AG09309 (cell line): ENCODE measurements at regions not wholly inside any gene's neighbourhood (a gene's known extent, or its start where the extent isn't known, plus 50 kb on each side); places are given as distances from the start of the nearest gene placed in this dataset.

Source experiments
- DNase-seq: peaks from one replicate; pipeline ENCODE4 v3.0.0-alpha.2; 2010; ENCODE audit warnings: low read depth
- H3K4me3 ChIP-seq: 2 replicates; pipeline ENCODE4 v1.5.1; 2011; ENCODE audit warnings: mild to moderate bottlenecking, low read depth, low read length, moderate library complexity; ENCODE audit not compliant: control insufficient read depth
- CTCF ChIP-seq: IDR thresholded peaks from 2 replicates; pipeline ENCODE4 v1.5.1; 2011; ENCODE audit warnings: mild to moderate bottlenecking, low read depth, low read length, inconsistent platforms; ENCODE audit not compliant: insufficient read depth, control insufficient read depth; ENCODE audit errors: missing control alignments

- no peak for DNase-seq
- H3K4me3 ChIP-seq, result no peak overlapping the region
- no peak for TF ChIP-seq CTCF
These were observed 2106.3 kb upstream of the WWC1 start for GRCh38 chr5:166185185-166185584.

- TF ChIP-seq CTCF, result no peak
- DNase-seq, result no peak
- no peak overlapping the region for H3K4me3 ChIP-seq
These were observed 2102.7 kb upstream of the WWC1 start for GRCh38 chr5:166188501-166189325.

- no peak overlapping the region for H3K4me3 ChIP-seq
- DNase-seq, result no peak
- no peak for TF ChIP-seq CTCF
These were observed 2098.7 kb upstream of the WWC1 start for GRCh38 chr5:166192696-166193095.

GRCh38 chr5:166195981-166196380, 2095.5 kb upstream of the WWC1 start:
- DNase-seq, result no peak
- no peak for TF ChIP-seq CTCF

GRCh38 chr5:166200532-166200931, 2090.9 kb upstream of the WWC1 start:
- DNase-seq, result no peak
- no peak overlapping the region for H3K4me3 ChIP-seq
- no peak for TF ChIP-seq CTCF

More at GRCh38 chr5:166195981-166196380, 2095.5 kb upstream of the WWC1 start:
- H3K4me3 ChIP-seq, result no peak overlapping the region

GRCh38 chr5:166211640-166212039, 2079.8 kb upstream of the WWC1 start:
- TF ChIP-seq CTCF, result no peak
- no peak overlapping the region for H3K4me3 ChIP-seq

More at GRCh38 chr5:166211640-166212039, 2079.8 kb upstream of the WWC1 start:
- no peak for DNase-seq
